GM23338 (cell line): ENCODE measurements at regions not wholly inside any gene's neighbourhood (a gene's known extent, or its start where the extent isn't known, plus 50 kb on each side); places are given as distances from the start of the nearest gene placed in this dataset.

Experiments
- ATAC-seq: fragments of 200-7000 bp; cut with Tn5 transposase; 3 replicates; pipeline ENCODE4 v1.9.1; 2020
- DNase-seq: peaks from one replicate; pipeline ENCODE4 v3.0.0-alpha.2; 2015; ENCODE audit warnings: low spot score
- H2AFZ ChIP-seq: fragments of 200-600 bp; sonication (generic); 2 replicates; pipeline ENCODE4 v1.8.0; 2016; ENCODE audit warnings: antibody characterized with exemption, mild to moderate bottlenecking, moderate library complexity
- H3F3A ChIP-seq: fragments of 200-600 bp; sonication (generic); replicated peaks from 2 replicates; pipeline ENCODE4 v1.8.0; 2017; ENCODE audit warnings: antibody characterized with exemption, mixed run types, low read depth
- H3K27ac ChIP-seq: fragments of 200-600 bp; sonication (generic); 2 replicates; pipeline ENCODE4 v1.6.1; 2016; ENCODE audit warnings: low read depth
- H3K27me3 ChIP-seq: fragments of 200-600 bp; sonication (generic); 2 replicates; pipeline ENCODE4 v1.8.0; 2016; ENCODE audit warnings: mild to moderate bottlenecking, mixed run types, moderate library complexity; ENCODE audit not compliant: insufficient read depth
- H3K36me3 ChIP-seq: fragments of 200-600 bp; sonication (generic); 2 replicates; pipeline ENCODE4 v1.8.0; 2016; ENCODE audit warnings: mild to moderate bottlenecking; ENCODE audit not compliant: insufficient read depth
- H3K4me1 ChIP-seq: fragments of 200-600 bp; sonication (generic); 2 replicates; pipeline ENCODE4 v1.8.0; 2016; ENCODE audit warnings: mild to moderate bottlenecking, moderate library complexity; ENCODE audit not compliant: insufficient read depth
- H3K4me2 ChIP-seq: fragments of 200-600 bp; sonication (generic); 2 replicates; pipeline ENCODE4 v1.7.1; 2017; ENCODE audit warnings: mixed run types
- H3K4me3 ChIP-seq: fragments of 200-600 bp; sonication (generic); 2 replicates; pipeline ENCODE4 v1.6.1; 2016; ENCODE audit warnings: mixed run types
- H3K79me2 ChIP-seq: fragments of 200-600 bp; sonication (generic); replicated peaks from 2 replicates; pipeline ENCODE4 v1.8.0; 2017; ENCODE audit warnings: mild to moderate bottlenecking; ENCODE audit not compliant: insufficient read depth
- H3K9me2 ChIP-seq: fragments of 200-600 bp; sonication (generic); 2 replicates; pipeline ENCODE4 v1.8.0; 2017; ENCODE audit not compliant: insufficient read depth
- H4K20me1 ChIP-seq: fragments of 200-600 bp; sonication (generic); replicated peaks from 2 replicates; pipeline ENCODE4 v1.8.0; 2017; ENCODE audit warnings: mild to moderate bottlenecking; ENCODE audit not compliant: insufficient read depth
- H3K27ac Mint-ChIP-seq: 2 replicates; pipeline ENCODE4 v1.8.0; 2020; ENCODE audit warnings: inconsistent platforms, mild to moderate bottlenecking, moderate library complexity, mixed read lengths
- H3K27me3 Mint-ChIP-seq: 3 replicates; pipeline ENCODE4 v1.8.0; 2022; ENCODE audit warnings: low read depth, mild to moderate bottlenecking, moderate library complexity, mixed read lengths, inconsistent platforms; ENCODE audit not compliant: insufficient read depth, poor library complexity
- H3K36me3 Mint-ChIP-seq: 3 replicates; pipeline ENCODE4 v1.8.0; 2021; ENCODE audit warnings: low read depth, mild to moderate bottlenecking, inconsistent platforms, moderate library complexity, mixed read lengths
- H3K4me1 Mint-ChIP-seq: 3 replicates; pipeline ENCODE4 v1.8.0; 2020; ENCODE audit warnings: mild to moderate bottlenecking, inconsistent platforms, mixed read lengths
- H3K4me3 Mint-ChIP-seq: 3 replicates; pipeline ENCODE4 v1.8.0; 2021; ENCODE audit warnings: moderate library complexity, mild to moderate bottlenecking, inconsistent platforms, mixed read lengths
- H3K9me3 Mint-ChIP-seq: 3 replicates; pipeline ENCODE4 v1.8.0; 2020; ENCODE audit warnings: moderate library complexity, mild to moderate bottlenecking, inconsistent platforms, mixed read lengths
- CREB1 ChIP-seq: fragments of 250-450 bp; sonication (Bioruptor Pico); IDR thresholded peaks from 2 replicates; pipeline ENCODE4 v1.5.0; 2020; ENCODE audit warnings: low read depth, mild to moderate bottlenecking, moderate library complexity
- EZH2 ChIP-seq: fragments of 200-600 bp; sonication (generic); IDR thresholded peaks from one replicate; pipeline ENCODE4 v1.8.0; 2017; ENCODE audit warnings: antibody characterized with exemption, mild to moderate bottlenecking, low read depth; ENCODE audit not compliant: unreplicated experiment
- EZH2phosphoT487 ChIP-seq: fragments of 200-600 bp; sonication (generic); IDR thresholded peaks from one replicate; pipeline ENCODE4 v1.8.1; 2018; ENCODE audit warnings: antibody characterized with exemption; ENCODE audit not compliant: unreplicated experiment
- NANOG ChIP-seq: IDR thresholded peaks from 2 replicates; pipeline ENCODE4 v1.6.1; 2016; ENCODE audit warnings: antibody characterized with exemption, borderline replicate concordance
- ZNF114 ChIP-seq: fragments of 250-450 bp; sonication (Bioruptor Pico); IDR thresholded peaks from 2 replicates; pipeline ENCODE4 v1.5.0; 2020; ENCODE audit warnings: mild to moderate bottlenecking, moderate library complexity
- ZNF331 ChIP-seq: fragments of 250-450 bp; sonication (Bioruptor Pico); IDR thresholded peaks from 2 replicates; pipeline ENCODE4 v1.5.0; 2020; ENCODE audit warnings: low read depth, mild to moderate bottlenecking, moderate library complexity
- TF ChIP-seq, protein P1 (sequence below), 2 experiments: fragments of 200-600 bp in 1 of 2; sonication (generic) in 1 of 2; conservative IDR thresholded peaks; 2 replicates each; pipeline versions ENCODE4 v1.5.1 to v1.6.1; 2016 to 2017; ENCODE audit warnings: antibody characterized with exemption in 2 of 2, low read depth in 2 of 2, mild to moderate bottlenecking in 2 of 2, moderate library complexity in 1 of 2
- TF ChIP-seq, protein P2 (sequence below): IDR thresholded peaks from one replicate; pipeline ENCODE4 v1.6.1; 2018; ENCODE audit warnings: antibody characterized with exemption; ENCODE audit not compliant: unreplicated experiment
- TF ChIP-seq, protein P3 (sequence below): IDR thresholded peaks from 2 replicates; pipeline ENCODE4 v1.6.1; 2016; ENCODE audit warnings: antibody characterized with exemption
- TF ChIP-seq, protein P4 (sequence below): fragments of 250-450 bp; sonication (Bioruptor Pico); IDR thresholded peaks from 2 replicates; pipeline ENCODE4 v1.5.0; 2020; ENCODE audit warnings: mild to moderate bottlenecking, moderate library complexity

DNA sequence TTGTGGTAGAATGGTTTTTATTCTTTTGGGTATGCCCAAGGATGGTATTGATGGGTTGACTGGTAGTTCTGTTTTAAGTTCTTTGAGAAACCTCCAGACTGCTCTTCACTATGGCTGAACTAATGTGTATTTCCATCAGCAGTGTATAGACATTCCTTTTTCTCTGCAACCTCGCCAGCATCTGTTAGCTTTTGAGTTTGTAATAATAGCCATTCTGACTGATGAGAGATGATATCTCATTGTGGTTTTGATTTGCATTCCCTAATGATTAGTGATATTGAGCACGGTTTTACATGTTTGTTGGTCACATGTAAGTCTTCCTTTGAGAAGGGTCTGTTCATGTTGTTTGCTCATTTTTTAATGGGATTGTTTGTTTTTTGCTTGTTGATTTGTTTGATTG is 1348.7 kb upstream of the NXPH2 start:
- no peaks in the 10 kb centered on the region for H3K4me1 ChIP-seq
- no peaks in the 10 kb centered on the region for H3K9me2 ChIP-seq
- H3K79me2 ChIP-seq = no peaks in the 10 kb centered on the region
- H4K20me1 ChIP-seq = no peaks in the 10 kb centered on the region
- no peaks in the 10 kb centered on the region for H3K4me1 Mint-ChIP-seq
- H3K9me3 Mint-ChIP-seq = no peaks in the 10 kb centered on the region; the same call in 2 of the 3 replicates
- H3K27ac Mint-ChIP-seq = no peak overlapping the region
- TF ChIP-seq ZNF114 (CRISPR knock-in tag) = no peak
- TF ChIP-seq EZH2phosphoT487 = no peak
- TF ChIP-seq, protein P1, sequence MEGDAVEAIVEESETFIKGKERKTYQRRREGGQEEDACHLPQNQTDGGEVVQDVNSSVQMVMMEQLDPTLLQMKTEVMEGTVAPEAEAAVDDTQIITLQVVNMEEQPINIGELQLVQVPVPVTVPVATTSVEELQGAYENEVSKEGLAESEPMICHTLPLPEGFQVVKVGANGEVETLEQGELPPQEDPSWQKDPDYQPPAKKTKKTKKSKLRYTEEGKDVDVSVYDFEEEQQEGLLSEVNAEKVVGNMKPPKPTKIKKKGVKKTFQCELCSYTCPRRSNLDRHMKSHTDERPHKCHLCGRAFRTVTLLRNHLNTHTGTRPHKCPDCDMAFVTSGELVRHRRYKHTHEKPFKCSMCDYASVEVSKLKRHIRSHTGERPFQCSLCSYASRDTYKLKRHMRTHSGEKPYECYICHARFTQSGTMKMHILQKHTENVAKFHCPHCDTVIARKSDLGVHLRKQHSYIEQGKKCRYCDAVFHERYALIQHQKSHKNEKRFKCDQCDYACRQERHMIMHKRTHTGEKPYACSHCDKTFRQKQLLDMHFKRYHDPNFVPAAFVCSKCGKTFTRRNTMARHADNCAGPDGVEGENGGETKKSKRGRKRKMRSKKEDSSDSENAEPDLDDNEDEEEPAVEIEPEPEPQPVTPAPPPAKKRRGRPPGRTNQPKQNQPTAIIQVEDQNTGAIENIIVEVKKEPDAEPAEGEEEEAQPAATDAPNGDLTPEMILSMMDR (conservative IDR thresholded peaks at IDR 0.05; ENCODE audit: low read depth in 2 of 2) = no peak
- no peak for TF ChIP-seq ZNF331 (CRISPR knock-in tag)
- TF ChIP-seq, protein P2, sequence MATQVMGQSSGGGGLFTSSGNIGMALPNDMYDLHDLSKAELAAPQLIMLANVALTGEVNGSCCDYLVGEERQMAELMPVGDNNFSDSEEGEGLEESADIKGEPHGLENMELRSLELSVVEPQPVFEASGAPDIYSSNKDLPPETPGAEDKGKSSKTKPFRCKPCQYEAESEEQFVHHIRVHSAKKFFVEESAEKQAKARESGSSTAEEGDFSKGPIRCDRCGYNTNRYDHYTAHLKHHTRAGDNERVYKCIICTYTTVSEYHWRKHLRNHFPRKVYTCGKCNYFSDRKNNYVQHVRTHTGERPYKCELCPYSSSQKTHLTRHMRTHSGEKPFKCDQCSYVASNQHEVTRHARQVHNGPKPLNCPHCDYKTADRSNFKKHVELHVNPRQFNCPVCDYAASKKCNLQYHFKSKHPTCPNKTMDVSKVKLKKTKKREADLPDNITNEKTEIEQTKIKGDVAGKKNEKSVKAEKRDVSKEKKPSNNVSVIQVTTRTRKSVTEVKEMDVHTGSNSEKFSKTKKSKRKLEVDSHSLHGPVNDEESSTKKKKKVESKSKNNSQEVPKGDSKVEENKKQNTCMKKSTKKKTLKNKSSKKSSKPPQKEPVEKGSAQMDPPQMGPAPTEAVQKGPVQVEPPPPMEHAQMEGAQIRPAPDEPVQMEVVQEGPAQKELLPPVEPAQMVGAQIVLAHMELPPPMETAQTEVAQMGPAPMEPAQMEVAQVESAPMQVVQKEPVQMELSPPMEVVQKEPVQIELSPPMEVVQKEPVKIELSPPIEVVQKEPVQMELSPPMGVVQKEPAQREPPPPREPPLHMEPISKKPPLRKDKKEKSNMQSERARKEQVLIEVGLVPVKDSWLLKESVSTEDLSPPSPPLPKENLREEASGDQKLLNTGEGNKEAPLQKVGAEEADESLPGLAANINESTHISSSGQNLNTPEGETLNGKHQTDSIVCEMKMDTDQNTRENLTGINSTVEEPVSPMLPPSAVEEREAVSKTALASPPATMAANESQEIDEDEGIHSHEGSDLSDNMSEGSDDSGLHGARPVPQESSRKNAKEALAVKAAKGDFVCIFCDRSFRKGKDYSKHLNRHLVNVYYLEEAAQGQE = no peak
- H3K4me3 ChIP-seq = no peak overlapping the region
- DNase-seq = no peak
- no peaks in the 10 kb centered on the region for H3K36me3 Mint-ChIP-seq
- no peak overlapping the region for H2AFZ ChIP-seq
- H3K27me3 Mint-ChIP-seq = peaks cover 2% of the 10 kb centered on the region
- no peaks in the 10 kb centered on the region for H3K27me3 ChIP-seq
- no peak overlapping the region for H3K4me3 Mint-ChIP-seq
- no peaks in the 10 kb centered on the region for H3K36me3 ChIP-seq
- no peaks in the 10 kb centered on the region for H3F3A ChIP-seq
- no peak for ATAC-seq
- H3K27ac ChIP-seq = no peak overlapping the region
- H3K4me2 ChIP-seq = no peak overlapping the region

DNA sequence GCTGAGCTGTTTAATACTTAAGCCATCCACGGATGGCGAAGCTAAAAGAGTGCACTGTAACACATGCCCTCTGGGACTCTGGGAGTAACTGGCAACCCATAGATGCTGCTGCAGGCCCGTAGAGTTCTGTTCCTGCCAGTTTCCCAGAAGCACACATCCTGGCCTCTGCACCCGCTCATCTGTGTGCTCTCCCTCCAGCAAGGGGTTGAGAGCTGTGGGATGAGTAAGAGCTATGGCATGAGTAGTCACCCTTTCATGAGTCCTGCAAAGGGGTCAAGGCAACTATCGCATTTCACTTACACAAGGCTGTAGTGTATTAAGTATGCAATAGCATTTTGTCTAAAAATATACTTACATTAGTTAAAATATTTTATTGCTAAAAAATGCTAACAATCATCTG is 1341.8 kb upstream of the NXPH2 start:
- Mint-ChIP-seq H3K27ac (no peak overlapping the region), H3K27me3 (no peaks in the 10 kb centered on the region), H3K9me3 (no peaks in the 10 kb centered on the region; the same call in 2 of the 3 replicates), H3K4me3 (no peak overlapping the region), H3K36me3 (no peaks in the 10 kb centered on the region), H3K4me1 (peaks cover 20% of the 10 kb centered on the region)
- H3F3A ChIP-seq = no peaks in the 10 kb centered on the region
- DNase-seq = no peak
- H3K27me3 ChIP-seq = no peaks in the 10 kb centered on the region
- no peaks in the 10 kb centered on the region for H3K9me2 ChIP-seq
- no peak overlapping the region for H3K4me2 ChIP-seq
- no peak overlapping the region for H3K4me3 ChIP-seq
- H3K79me2 ChIP-seq = no peaks in the 10 kb centered on the region
- ATAC-seq = no peak; the same call in 2 of the 3 replicates
- H3K4me1 ChIP-seq = peaks cover 18% of the 10 kb centered on the region
- peak overlapping the region; percentile 43; the same call in 1 of the 2 replicates for H2AFZ ChIP-seq
- no peak overlapping the region for H3K27ac ChIP-seq
- H4K20me1 ChIP-seq = no peaks in the 10 kb centered on the region
- H3K36me3 ChIP-seq = no peaks in the 10 kb centered on the region
- TF ChIP-seq EZH2 (no peak), CREB1 (no peak), NANOG (no peak)
- TF ChIP-seq, protein P3, sequence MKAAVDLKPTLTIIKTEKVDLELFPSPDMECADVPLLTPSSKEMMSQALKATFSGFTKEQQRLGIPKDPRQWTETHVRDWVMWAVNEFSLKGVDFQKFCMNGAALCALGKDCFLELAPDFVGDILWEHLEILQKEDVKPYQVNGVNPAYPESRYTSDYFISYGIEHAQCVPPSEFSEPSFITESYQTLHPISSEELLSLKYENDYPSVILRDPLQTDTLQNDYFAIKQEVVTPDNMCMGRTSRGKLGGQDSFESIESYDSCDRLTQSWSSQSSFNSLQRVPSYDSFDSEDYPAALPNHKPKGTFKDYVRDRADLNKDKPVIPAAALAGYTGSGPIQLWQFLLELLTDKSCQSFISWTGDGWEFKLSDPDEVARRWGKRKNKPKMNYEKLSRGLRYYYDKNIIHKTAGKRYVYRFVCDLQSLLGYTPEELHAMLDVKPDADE = no peak
- TF ChIP-seq, protein P4, sequence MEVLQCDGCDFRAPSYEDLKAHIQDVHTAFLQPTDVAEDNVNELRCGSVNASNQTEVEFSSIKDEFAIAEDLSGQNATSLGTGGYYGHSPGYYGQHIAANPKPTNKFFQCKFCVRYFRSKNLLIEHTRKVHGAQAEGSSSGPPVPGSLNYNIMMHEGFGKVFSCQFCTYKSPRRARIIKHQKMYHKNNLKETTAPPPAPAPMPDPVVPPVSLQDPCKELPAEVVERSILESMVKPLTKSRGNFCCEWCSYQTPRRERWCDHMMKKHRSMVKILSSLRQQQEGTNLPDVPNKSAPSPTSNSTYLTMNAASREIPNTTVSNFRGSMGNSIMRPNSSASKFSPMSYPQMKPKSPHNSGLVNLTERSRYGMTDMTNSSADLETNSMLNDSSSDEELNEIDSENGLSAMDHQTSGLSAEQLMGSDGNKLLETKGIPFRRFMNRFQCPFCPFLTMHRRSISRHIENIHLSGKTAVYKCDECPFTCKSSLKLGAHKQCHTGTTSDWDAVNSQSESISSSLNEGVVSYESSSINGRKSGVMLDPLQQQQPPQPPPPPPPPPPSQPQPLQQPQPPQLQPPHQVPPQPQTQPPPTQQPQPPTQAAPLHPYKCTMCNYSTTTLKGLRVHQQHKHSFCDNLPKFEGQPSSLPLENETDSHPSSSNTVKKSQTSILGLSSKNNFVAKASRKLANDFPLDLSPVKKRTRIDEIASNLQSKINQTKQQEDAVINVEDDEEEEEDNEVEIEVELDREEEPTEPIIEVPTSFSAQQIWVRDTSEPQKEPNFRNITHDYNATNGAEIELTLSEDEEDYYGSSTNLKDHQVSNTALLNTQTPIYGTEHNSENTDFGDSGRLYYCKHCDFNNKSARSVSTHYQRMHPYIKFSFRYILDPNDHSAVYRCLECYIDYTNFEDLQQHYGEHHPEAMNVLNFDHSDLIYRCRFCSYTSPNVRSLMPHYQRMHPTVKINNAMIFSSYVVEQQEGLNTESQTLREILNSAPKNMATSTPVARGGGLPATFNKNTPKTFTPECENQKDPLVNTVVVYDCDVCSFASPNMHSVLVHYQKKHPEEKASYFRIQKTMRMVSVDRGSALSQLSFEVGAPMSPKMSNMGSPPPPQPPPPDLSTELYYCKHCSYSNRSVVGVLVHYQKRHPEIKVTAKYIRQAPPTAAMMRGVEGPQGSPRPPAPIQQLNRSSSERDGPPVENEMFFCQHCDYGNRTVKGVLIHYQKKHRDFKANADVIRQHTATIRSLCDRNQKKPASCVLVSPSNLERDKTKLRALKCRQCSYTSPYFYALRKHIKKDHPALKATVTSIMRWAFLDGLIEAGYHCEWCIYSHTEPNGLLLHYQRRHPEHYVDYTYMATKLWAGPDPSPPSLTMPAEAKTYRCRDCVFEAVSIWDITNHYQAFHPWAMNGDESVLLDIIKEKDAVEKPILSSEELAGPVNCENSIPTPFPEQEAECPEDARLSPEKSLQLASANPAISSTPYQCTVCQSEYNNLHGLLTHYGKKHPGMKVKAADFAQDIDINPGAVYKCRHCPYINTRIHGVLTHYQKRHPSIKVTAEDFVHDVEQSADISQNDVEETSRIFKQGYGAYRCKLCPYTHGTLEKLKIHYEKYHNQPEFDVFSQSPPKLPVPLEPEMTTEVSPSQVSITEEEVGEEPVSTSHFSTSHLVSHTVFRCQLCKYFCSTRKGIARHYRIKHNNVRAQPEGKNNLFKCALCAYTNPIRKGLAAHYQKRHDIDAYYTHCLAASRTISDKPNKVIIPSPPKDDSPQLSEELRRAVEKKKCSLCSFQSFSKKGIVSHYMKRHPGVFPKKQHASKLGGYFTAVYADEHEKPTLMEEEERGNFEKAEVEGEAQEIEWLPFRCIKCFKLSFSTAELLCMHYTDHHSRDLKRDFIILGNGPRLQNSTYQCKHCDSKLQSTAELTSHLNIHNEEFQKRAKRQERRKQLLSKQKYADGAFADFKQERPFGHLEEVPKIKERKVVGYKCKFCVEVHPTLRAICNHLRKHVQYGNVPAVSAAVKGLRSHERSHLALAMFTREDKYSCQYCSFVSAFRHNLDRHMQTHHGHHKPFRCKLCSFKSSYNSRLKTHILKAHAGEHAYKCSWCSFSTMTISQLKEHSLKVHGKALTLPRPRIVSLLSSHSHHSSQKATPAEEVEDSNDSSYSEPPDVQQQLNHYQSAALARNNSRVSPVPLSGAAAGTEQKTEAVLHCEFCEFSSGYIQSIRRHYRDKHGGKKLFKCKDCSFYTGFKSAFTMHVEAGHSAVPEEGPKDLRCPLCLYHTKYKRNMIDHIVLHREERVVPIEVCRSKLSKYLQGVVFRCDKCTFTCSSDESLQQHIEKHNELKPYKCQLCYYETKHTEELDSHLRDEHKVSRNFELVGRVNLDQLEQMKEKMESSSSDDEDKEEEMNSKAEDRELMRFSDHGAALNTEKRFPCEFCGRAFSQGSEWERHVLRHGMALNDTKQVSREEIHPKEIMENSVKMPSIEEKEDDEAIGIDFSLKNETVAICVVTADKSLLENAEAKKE (CRISPR knock-in tag) = no peak
